ENCODE measurements at regions not wholly inside any gene's neighbourhood (a gene's known extent, or its start where the extent isn't known, plus 50 kb on each side); places are given as distances from the start of the nearest gene placed in this dataset.

DNA sequence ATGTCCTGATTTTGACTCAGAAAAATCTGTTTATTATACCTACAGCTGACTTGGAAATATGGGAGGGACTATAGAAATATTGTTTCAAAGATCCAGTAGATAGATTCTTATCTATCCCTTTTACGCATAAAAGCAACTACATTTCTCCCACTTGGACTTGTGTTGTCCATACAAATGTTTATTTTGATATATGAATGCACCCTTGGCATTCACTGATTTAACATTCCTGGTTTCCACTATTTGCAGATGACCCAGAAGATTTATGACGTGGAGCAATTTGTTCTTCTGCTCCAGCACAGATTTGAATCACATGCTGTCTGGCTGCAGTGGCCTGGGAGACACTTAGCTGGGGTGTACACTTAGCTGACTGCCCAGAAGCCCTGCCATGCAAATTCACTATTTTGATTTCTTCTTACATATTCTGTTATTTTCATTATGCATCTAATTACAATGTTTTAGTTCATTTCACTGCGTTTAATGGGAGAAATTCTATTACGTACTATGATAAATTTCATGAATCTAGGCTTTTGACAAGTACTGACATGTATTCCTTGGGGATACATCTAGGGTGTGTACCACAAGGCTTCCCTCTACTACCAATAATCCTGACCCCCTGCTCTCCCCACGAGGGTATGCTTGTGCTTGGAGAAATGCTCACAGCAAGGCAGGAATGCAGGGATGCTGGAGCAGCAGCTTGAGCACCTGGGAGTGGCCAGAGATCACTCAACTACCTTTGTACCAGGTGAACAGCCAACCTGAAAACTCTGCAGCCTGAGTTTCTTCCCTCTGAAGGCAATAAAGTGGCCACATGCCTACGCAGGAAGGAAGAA, 223.6 kb upstream of the TBL1XR1 start:
- ChIA-PET CTCF (interaction anchor here (0.5 kb wide), 1 partner anchor 34 kb away, joined by 10 read pairs; no protein-coding TSS in a partner anchor), POLR2A (ENCODE audit: unreplicated experiment) (no interaction called here)
- H2AFZ ChIP-seq: no peak overlapping the region
- H3F3A ChIP-seq (ENCODE audit: insufficient read depth, low read depth): no peaks in the 10 kb centered on the region
- H3K27me3 ChIP-seq (ENCODE audit: insufficient read depth, low read depth): no peaks in the 10 kb centered on the region
- 0 out of 2 replicates have a peak, but pooled peaks cover 7% of the 10 kb centered on the region for H3K4me1 ChIP-seq (replicated peaks; ENCODE audit: insufficient read depth)
- TF ChIP-seq, protein P1, sequence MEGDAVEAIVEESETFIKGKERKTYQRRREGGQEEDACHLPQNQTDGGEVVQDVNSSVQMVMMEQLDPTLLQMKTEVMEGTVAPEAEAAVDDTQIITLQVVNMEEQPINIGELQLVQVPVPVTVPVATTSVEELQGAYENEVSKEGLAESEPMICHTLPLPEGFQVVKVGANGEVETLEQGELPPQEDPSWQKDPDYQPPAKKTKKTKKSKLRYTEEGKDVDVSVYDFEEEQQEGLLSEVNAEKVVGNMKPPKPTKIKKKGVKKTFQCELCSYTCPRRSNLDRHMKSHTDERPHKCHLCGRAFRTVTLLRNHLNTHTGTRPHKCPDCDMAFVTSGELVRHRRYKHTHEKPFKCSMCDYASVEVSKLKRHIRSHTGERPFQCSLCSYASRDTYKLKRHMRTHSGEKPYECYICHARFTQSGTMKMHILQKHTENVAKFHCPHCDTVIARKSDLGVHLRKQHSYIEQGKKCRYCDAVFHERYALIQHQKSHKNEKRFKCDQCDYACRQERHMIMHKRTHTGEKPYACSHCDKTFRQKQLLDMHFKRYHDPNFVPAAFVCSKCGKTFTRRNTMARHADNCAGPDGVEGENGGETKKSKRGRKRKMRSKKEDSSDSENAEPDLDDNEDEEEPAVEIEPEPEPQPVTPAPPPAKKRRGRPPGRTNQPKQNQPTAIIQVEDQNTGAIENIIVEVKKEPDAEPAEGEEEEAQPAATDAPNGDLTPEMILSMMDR (conservative IDR thresholded peaks at IDR 0.05): no peak
- no peak for TF ChIP-seq EZH2 (IDR thresholded peaks at IDR 0.05; ENCODE audit: low read depth)
- H3K9me3 ChIP-seq (ENCODE audit: insufficient read depth, low read depth): no peaks in the 10 kb centered on the region
- no peak overlapping the region for H3K27ac ChIP-seq
- H3K36me3 ChIP-seq (ENCODE audit: low read depth): no peaks in the 10 kb centered on the region
- no TSS peak for BruUV-seq (replicated peaks)
- H3K4me2 ChIP-seq: no peak overlapping the region
- H4K20me1 ChIP-seq (ENCODE audit: insufficient read depth): no peaks in the 10 kb centered on the region
- no peak overlapping the region for H3K4me3 ChIP-seq
- H3K79me2 ChIP-seq (ENCODE audit: low read depth): no peaks in the 10 kb centered on the region
- H3K9me2 ChIP-seq (ENCODE audit: insufficient read depth): no peaks in the 10 kb centered on the region
- peak in 1 of 2 experiments; percentile 52 for DNase-seq
- intact Hi-C loops (cut with micrococcal nuclease; ENCODE audit: unreplicated experiment): no loop called here

- DNase-seq: no peak
- Histone ChIP-seq H3K4me2 (no peak overlapping the region), H3F3A (ENCODE audit: insufficient read depth, low read depth) (no peaks in the 10 kb centered on the region), H4K20me1 (ENCODE audit: insufficient read depth) (no peaks in the 10 kb centered on the region), H3K79me2 (ENCODE audit: low read depth) (no peaks in the 10 kb centered on the region), H3K27ac (no peak overlapping the region), H2AFZ (no peak overlapping the region), H3K9me3 (ENCODE audit: insufficient read depth, low read depth) (no peaks in the 10 kb centered on the region), H3K4me1 (replicated peaks; ENCODE audit: insufficient read depth) (0 out of 2 replicates have a peak, but pooled peaks cover 7% of the 10 kb centered on the region), H3K9me2 (ENCODE audit: insufficient read depth) (no peaks in the 10 kb centered on the region), H3K4me3 (no peak overlapping the region), H3K27me3 (ENCODE audit: insufficient read depth, low read depth) (no peaks in the 10 kb centered on the region), H3K36me3 (ENCODE audit: low read depth) (no peaks in the 10 kb centered on the region)
- BruUV-seq (replicated peaks): no TSS peak
- ChIA-PET CTCF (no interaction called here), POLR2A (ENCODE audit: unreplicated experiment) (no interaction called here)
- intact Hi-C loops (cut with micrococcal nuclease; ENCODE audit: unreplicated experiment): no loop called here
- TF ChIP-seq, protein P1 (conservative IDR thresholded peaks at IDR 0.05): no peak
- no peak for TF ChIP-seq EZH2 (IDR thresholded peaks at IDR 0.05; ENCODE audit: low read depth)
These were observed 224.2 kb upstream of the TBL1XR1 start for GRCh38 chr3:177421481-177421785.

- POLR2A ChIA-PET (ENCODE audit: unreplicated experiment): no interaction called here
- H3K4me2 ChIP-seq: no peak overlapping the region
- H3K27ac ChIP-seq: no peak overlapping the region
- no peaks in the 10 kb centered on the region for H4K20me1 ChIP-seq (ENCODE audit: insufficient read depth)
- H2AFZ ChIP-seq: no peak overlapping the region
- no peak overlapping the region for H3K4me3 ChIP-seq
- no peak for TF ChIP-seq EZH2 (IDR thresholded peaks at IDR 0.05; ENCODE audit: low read depth)
- TF ChIP-seq, protein P1 (conservative IDR thresholded peaks at IDR 0.05): no peak
- no peak for DNase-seq
- CTCF ChIA-PET: no interaction called here
- 0 out of 2 replicates have a peak, but pooled peaks cover 7% of the 10 kb centered on the region for H3K4me1 ChIP-seq (replicated peaks; ENCODE audit: insufficient read depth)
- H3K9me2 ChIP-seq (ENCODE audit: insufficient read depth): no peaks in the 10 kb centered on the region
- no peaks in the 10 kb centered on the region for H3K27me3 ChIP-seq (ENCODE audit: insufficient read depth, low read depth)
- no peaks in the 10 kb centered on the region for H3K79me2 ChIP-seq (ENCODE audit: low read depth)
- no peaks in the 10 kb centered on the region for H3F3A ChIP-seq (ENCODE audit: insufficient read depth, low read depth)
- no peaks in the 10 kb centered on the region for H3K36me3 ChIP-seq (ENCODE audit: low read depth)
- H3K9me3 ChIP-seq (ENCODE audit: insufficient read depth, low read depth): no peaks in the 10 kb centered on the region
- intact Hi-C loops (cut with micrococcal nuclease; ENCODE audit: unreplicated experiment): no loop called here
- no TSS peak for BruUV-seq (replicated peaks)
These were observed 227.2 kb upstream of the TBL1XR1 start for GRCh38 chr3:177424521-177424920.

Data from PC-9 (cell line).